ENCODE measurements at regions not wholly inside any gene's neighbourhood (a gene's known extent, or its start where the extent isn't known, plus 50 kb on each side); places are given as distances from the start of the nearest gene placed in this dataset.

GRCh38 chr3:96022676-96023075 is 791.7 kb upstream of the EPHA6 start:
- 62 to 69% methylated on average over 2 of the region's 2 CpGs for whole genome bisulfite sequencing, 2 donors
- no peak for TF ChIP-seq CTCF (IDR thresholded peaks at IDR 0.05)
- no peak for DNase-seq
- no peaks in the 10 kb centered on the region for H3K27me3 ChIP-seq
- intact Hi-C loops (cut with DNase I): no loop called here
- H3K4me1 ChIP-seq: no peaks in the 10 kb centered on the region
- peaks cover 0 to 4% (median 0%) of the 10 kb centered on the region in 11 donors for H3K9me3 ChIP-seq
- H3K36me3 ChIP-seq: no peaks in the 10 kb centered on the region
- H3K27ac ChIP-seq: no peak overlapping the region
- H3K4me3 ChIP-seq: no peak overlapping the region
- ATAC-seq: no peak

- 79 to 86% methylated on average over 2 of the region's 2 CpGs for WGBS, 2 donors
- Histone ChIP-seq H3K4me3 (no peak overlapping the region), H3K27me3 (no peaks in the 10 kb centered on the region), H3K36me3 (no peaks in the 10 kb centered on the region), H3K9me3 (peaks cover 0 to 7% (median 0%) of the 10 kb centered on the region in 11 donors), H3K4me1 (no peaks in the 10 kb centered on the region), H3K27ac (no peak overlapping the region)
- no peak for DNase-seq
- intact Hi-C loops (cut with DNase I): no loop called here
- no peak for ATAC-seq
- TF ChIP-seq CTCF (IDR thresholded peaks at IDR 0.05): no peak
Observed at GRCh38 chr3:96027718-96028117, 786.7 kb upstream of the EPHA6 start.

- intact Hi-C loops (cut with DNase I): no loop called here
Observed at GRCh38 chr3:96039632-96040031, 774.8 kb upstream of the EPHA6 start.

GRCh38 chr3:96059301-96059700 is 755.1 kb upstream of the EPHA6 start:
- Histone ChIP-seq H3K4me3 (no peak overlapping the region), H3K27ac (no peak overlapping the region), H3K4me1 (no peaks in the 10 kb centered on the region), H3K36me3 (no peaks in the 10 kb centered on the region), H3K9me3 (no peaks in the 10 kb centered on the region), H3K27me3 (no peaks in the 10 kb centered on the region)
- 61 to 69% methylated on average over 1 of the region's 1 CpG for WGBS, 2 donors
- DNase-seq (no peak), ATAC-seq (no peak)
- no peak for TF ChIP-seq CTCF (IDR thresholded peaks at IDR 0.05)
- intact Hi-C loops (cut with DNase I): loop anchor here in 1 of 10 donors (10.0 kb wide), 1 partner anchor 56 kb away; no protein-coding TSS in a partner anchor

More at GRCh38 chr3:96039632-96040031, 774.8 kb upstream of the EPHA6 start:
- peaks cover 0 to 6% (median 0%) of the 10 kb centered on the region in 11 donors for H3K9me3 ChIP-seq
- H3K27me3 ChIP-seq: no peaks in the 10 kb centered on the region
- no peaks in the 10 kb centered on the region for H3K36me3 ChIP-seq
- H3K4me3 ChIP-seq: no peak overlapping the region
- no peak overlapping the region for H3K27ac ChIP-seq
- TF ChIP-seq CTCF (IDR thresholded peaks at IDR 0.05): no peak
- no peaks in the 10 kb centered on the region for H3K4me1 ChIP-seq
- no peak for DNase-seq
- no peak for ATAC-seq

All from heart right ventricle (tissue), 16 donors.